ENCODE measurements at regions not wholly inside any gene's neighbourhood (a gene's known extent, or its start where the extent isn't known, plus 50 kb on each side); places are given as distances from the start of the nearest gene placed in this dataset.

DNA sequence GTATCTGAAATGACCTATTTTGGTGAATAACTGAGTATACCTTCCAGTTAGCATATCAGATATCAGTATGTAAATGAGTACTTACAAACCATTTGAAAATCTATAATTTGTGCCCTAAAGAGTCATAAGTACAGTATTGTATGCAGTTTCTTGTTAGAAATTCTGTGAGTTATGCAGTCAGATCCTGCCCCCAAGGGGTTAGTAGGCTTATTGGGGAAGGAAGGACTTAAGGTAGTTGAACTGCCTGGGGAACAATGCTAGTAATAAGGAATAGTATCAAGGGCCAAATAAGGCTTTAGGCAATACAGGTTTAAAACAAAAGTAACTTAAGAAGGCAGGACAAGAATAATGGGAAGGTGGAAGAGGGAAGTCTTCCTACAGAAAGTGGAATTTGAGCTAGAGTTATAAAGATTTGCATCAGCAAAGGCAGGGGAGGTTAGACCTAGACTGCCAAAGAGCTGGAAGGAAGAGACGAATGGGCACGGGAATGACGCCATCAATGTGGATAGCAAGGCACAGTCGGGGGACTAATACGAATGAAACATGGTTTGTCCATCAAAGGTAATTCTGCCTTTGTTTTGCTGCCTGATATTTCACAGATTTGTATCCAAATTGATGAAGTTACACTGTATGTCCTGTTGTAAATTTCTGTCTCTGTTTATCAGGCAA lies 182.9 kb upstream of the DPYD start:
- no peak for DNase-seq (ENCODE audit: extremely low read depth, insufficient read length)
- H3K36me3 ChIP-seq (ENCODE audit: control insufficient read depth, insufficient read depth, low read length): no peaks in the 10 kb centered on the region
- no peak for TF ChIP-seq CTCF (IDR thresholded peaks at IDR 0.05; ENCODE audit: insufficient read depth, low read length, poor library complexity, severe bottlenecking)
- no peak overlapping the region for H3K4me3 ChIP-seq (replicated peaks; ENCODE audit: low read depth, low read length)
- no peaks in the 10 kb centered on the region for H3K27me3 ChIP-seq (replicated peaks; ENCODE audit: control insufficient read depth, insufficient read depth, low read length)

DNA sequence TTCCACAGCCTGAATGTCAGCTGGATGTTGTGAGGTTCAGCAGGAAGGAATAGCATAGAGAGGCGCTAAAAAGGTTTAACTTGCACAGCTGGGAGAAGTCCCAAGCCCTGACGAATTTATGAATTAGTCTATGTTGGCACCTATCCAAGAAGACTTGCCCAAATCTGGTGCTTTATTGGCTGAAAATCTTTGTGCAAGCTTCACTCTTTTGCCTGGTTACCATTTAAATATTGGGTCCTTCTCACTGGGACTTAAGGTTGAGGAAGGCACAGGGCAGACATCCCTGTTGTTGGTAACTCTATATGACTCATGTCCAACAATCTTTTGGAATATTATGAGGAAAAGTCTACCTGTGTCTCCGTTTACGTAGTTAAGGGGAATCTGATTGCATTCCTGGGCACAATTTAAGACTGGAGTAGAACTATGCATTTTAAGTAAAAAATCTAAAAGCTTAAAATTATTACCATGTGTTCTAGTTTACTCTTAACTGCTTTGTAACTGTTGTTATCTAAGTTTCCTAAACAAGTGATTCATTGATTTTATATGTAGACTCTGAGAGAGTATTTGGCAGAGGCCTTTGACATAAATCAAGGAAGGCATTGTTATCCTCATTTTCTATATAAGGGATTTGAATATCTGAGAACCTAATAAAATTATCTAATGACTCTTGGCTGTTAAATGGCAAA lies 181.7 kb upstream of the DPYD start:
- no peaks in the 10 kb centered on the region for H3K27me3 ChIP-seq (replicated peaks; ENCODE audit: control insufficient read depth, insufficient read depth, low read length)
- no peak for DNase-seq (ENCODE audit: extremely low read depth, insufficient read length)
- H3K36me3 ChIP-seq (ENCODE audit: control insufficient read depth, insufficient read depth, low read length): no peaks in the 10 kb centered on the region
- no peak for TF ChIP-seq CTCF (IDR thresholded peaks at IDR 0.05; ENCODE audit: insufficient read depth, low read length, poor library complexity, severe bottlenecking)
- H3K4me3 ChIP-seq (replicated peaks; ENCODE audit: low read depth, low read length): no peak overlapping the region

GRCh38 chr1:98101364-98101763 lies 180.5 kb upstream of the DPYD start:
- H3K27me3 ChIP-seq (replicated peaks; ENCODE audit: control insufficient read depth, insufficient read depth, low read length): no peaks in the 10 kb centered on the region
- H3K4me3 ChIP-seq (replicated peaks; ENCODE audit: low read depth, low read length): no peak overlapping the region
- TF ChIP-seq CTCF (IDR thresholded peaks at IDR 0.05; ENCODE audit: insufficient read depth, low read length, poor library complexity, severe bottlenecking): no peak
- no peaks in the 10 kb centered on the region for H3K36me3 ChIP-seq (ENCODE audit: control insufficient read depth, insufficient read depth, low read length)
- no peak for DNase-seq (ENCODE audit: extremely low read depth, insufficient read length)

GRCh38 chr1:98099501-98099900 lies 178.7 kb upstream of the DPYD start:
- Histone ChIP-seq H3K4me3 (replicated peaks; ENCODE audit: low read depth, low read length) (no peak overlapping the region), H3K36me3 (ENCODE audit: control insufficient read depth, insufficient read depth, low read length) (no peaks in the 10 kb centered on the region), H3K27me3 (replicated peaks; ENCODE audit: control insufficient read depth, insufficient read depth, low read length) (no peaks in the 10 kb centered on the region)
- no peak for TF ChIP-seq CTCF (IDR thresholded peaks at IDR 0.05; ENCODE audit: insufficient read depth, low read length, poor library complexity, severe bottlenecking)
- DNase-seq (ENCODE audit: extremely low read depth, insufficient read length): no peak

GRCh38 chr1:98098473-98098872 lies 177.6 kb upstream of the DPYD start:
- no peak for DNase-seq (ENCODE audit: extremely low read depth, insufficient read length)
- Histone ChIP-seq H3K36me3 (ENCODE audit: control insufficient read depth, insufficient read depth, low read length) (no peaks in the 10 kb centered on the region), H3K27me3 (replicated peaks; ENCODE audit: control insufficient read depth, insufficient read depth, low read length) (no peaks in the 10 kb centered on the region), H3K4me3 (replicated peaks; ENCODE audit: low read depth, low read length) (no peak overlapping the region)
- TF ChIP-seq CTCF (IDR thresholded peaks at IDR 0.05; ENCODE audit: insufficient read depth, low read length, poor library complexity, severe bottlenecking): no peak
